Suppressor macrophage treated with lipopolysaccharide for 1 hour (primary cell): ENCODE measurements at regions not wholly inside any gene's neighbourhood (a gene's known extent, or its start where the extent isn't known, plus 50 kb on each side); places are given as distances from the start of the nearest gene placed in this dataset.
A peak's percentile ranks its signal among the peaks of the same experiment; 100 is the strongest.

Experiments
- DNase-seq, 3 donors: peaks; one replicate each; pipeline ENCODE4 v3.0.0-alpha.2; 2020 to 2022

- peak; percentile 12 to 20 (median 14) for DNase-seq
Observed at GRCh38 chr11:119936426-119936825, 201.5 kb downstream of the TRIM29 start.

GRCh38 chr11:119935349-119935925 is 202.5 kb downstream of the TRIM29 start:
- DNase-seq = no peak

- DNase-seq = no peak
Observed at GRCh38 chr11:119934866-119935265, 203.0 kb downstream of the TRIM29 start.

GRCh38 chr11:119934267-119934666 is 203.6 kb downstream of the TRIM29 start:
- no peak for DNase-seq

- no peak for DNase-seq
Observed at GRCh38 chr11:119933584-119933983, 204.3 kb downstream of the TRIM29 start.

GRCh38 chr11:119932828-119933562 is 204.0 kb upstream of the NECTIN1 start:
- no peak for DNase-seq

GRCh38 chr11:119928047-119928446 is 199.0 kb upstream of the NECTIN1 start:
- DNase-seq = no peak

GRCh38 chr11:119924017-119924416 is 195.0 kb upstream of the NECTIN1 start:
- peak in 2 of 3 donors; percentile 6 to 17 for DNase-seq

- no peak for DNase-seq
Observed at GRCh38 chr11:119921571-119921970, 192.6 kb upstream of the NECTIN1 start.

GRCh38 chr11:119920666-119921387 is 191.8 kb upstream of the NECTIN1 start:
- no peak for DNase-seq

GRCh38 chr11:119919656-119920055 is 190.7 kb upstream of the NECTIN1 start:
- DNase-seq = no peak

GRCh38 chr11:119918347-119918746 is 189.3 kb upstream of the NECTIN1 start:
- DNase-seq = no peak

- DNase-seq = no peak
Observed at GRCh38 chr11:119916568-119916967, 187.6 kb upstream of the NECTIN1 start.

GRCh38 chr11:119912229-119912628 is 183.2 kb upstream of the NECTIN1 start:
- no peak for DNase-seq

- no peak for DNase-seq
Observed at GRCh38 chr11:119910650-119911049, 181.7 kb upstream of the NECTIN1 start.

- DNase-seq = no peak
Observed at GRCh38 chr11:119910051-119910450, 181.1 kb upstream of the NECTIN1 start.

GRCh38 chr11:119909495-119909894 is 180.5 kb upstream of the NECTIN1 start:
- DNase-seq = no peak

- DNase-seq = no peak
Observed at GRCh38 chr11:119909077-119909476, 180.1 kb upstream of the NECTIN1 start.

- DNase-seq = no peak
Observed at GRCh38 chr11:119908573-119908904, 179.5 kb upstream of the NECTIN1 start.

GRCh38 chr11:119907878-119908572 is 179.0 kb upstream of the NECTIN1 start:
- DNase-seq = peak in 1 of 3 donors; percentile 2

GRCh38 chr11:119907122-119907851 is 178.3 kb upstream of the NECTIN1 start:
- DNase-seq = no peak

GRCh38 chr11:119906376-119906775 is 177.4 kb upstream of the NECTIN1 start:
- no peak for DNase-seq

- DNase-seq = no peak
Observed at GRCh38 chr11:119905162-119905561, 176.2 kb upstream of the NECTIN1 start.
